ENCODE measurements at regions not wholly inside any gene's neighbourhood (a gene's known extent, or its start where the extent isn't known, plus 50 kb on each side); places are given as distances from the start of the nearest gene placed in this dataset.
"Not testable (repeated sequence)": the region's sequence is repeated elsewhere in the genome, so short reads cannot be mapped to it uniquely, and the experiment has no call there.

DNA sequence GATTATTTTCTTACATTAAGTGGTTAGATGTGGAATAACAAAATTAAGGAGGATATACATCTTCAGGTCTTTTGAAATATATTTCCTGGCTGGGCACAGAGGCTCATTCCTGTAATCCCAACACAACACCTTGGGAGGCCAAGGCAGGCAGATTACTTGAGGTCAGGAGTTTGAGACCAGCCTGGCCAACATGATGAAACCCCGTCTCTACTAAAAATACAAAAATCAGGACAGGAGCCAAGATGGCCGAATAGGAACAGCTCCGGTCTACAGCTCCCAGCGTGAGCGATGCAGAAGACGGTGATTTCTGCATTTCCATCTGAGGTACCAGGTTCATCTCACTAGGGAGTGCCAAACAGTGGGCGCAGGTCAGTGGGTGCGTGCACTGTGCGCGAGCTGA lies 95.6 kb upstream of the SPAG17 start:
- WGBS, 2 experiments (ENCODE audit: extremely low coverage in 2 of 2, insufficient read length in 1 of 2): no CpG with 5 or more reads among the region's 10 CpGs
- H2BK20ac ChIP-seq (ENCODE audit: low read depth, low read length); intact Hi-C loops (cut with micrococcal nuclease); H4K20me1 ChIP-seq (ENCODE audit: insufficient read depth, low read length); H3K4ac ChIP-seq (ENCODE audit: low read depth, low read length); H3K23ac ChIP-seq (ENCODE audit: low read depth, low read length); H2BK15ac ChIP-seq (ENCODE audit: low read depth, low read length); H3K9ac ChIP-seq (ENCODE audit: low read depth, low read length); H3K14ac ChIP-seq (replicated peaks; ENCODE audit: low read depth, low read length); DNase-seq; H2AK5ac ChIP-seq (ENCODE audit: low read depth, low read length); BruUV-seq (replicated peaks); H4K91ac ChIP-seq (ENCODE audit: insufficient read depth, low read depth, low read length); H2AFZ ChIP-seq (replicated peaks; ENCODE audit: low read length, poor library complexity); H3K4me1 ChIP-seq (ENCODE audit: control insufficient read depth, insufficient read depth, low read length); H3K79me1 ChIP-seq (ENCODE audit: low read depth in 1 of 2, low read length in 2 of 2); H3K18ac ChIP-seq (ENCODE audit: low read depth, low read length); H2BK5ac ChIP-seq (ENCODE audit: low read depth, low read length, poor library complexity, severe bottlenecking); H4K8ac ChIP-seq (ENCODE audit: low read depth in 2 of 2, low read length in 2 of 2); in situ Hi-C loops (cut with MboI; ENCODE audit: low sequenced_read_pairs); H3K4me3 ChIP-seq (ENCODE audit: insufficient read depth, low read depth, low read length); H3K56ac ChIP-seq (ENCODE audit: extremely low read depth, insufficient read depth, low read length); H3K9me3 ChIP-seq (ENCODE audit: control insufficient read depth, insufficient read depth, low read length); ATAC-seq (ENCODE audit: low read depth); H3K9me1 ChIP-seq (ENCODE audit: insufficient read depth, low read length); POLR2A ChIA-PET (ENCODE audit: unreplicated experiment); H3K4me2 ChIP-seq (ENCODE audit: low read depth, low read length); CTCF ChIA-PET; H2BK120ac ChIP-seq (ENCODE audit: low read depth, low read length); H3K27ac ChIP-seq (ENCODE audit: insufficient read depth, low read length); H2AK9ac ChIP-seq (replicated peaks; ENCODE audit: low read depth, low read length, poor library complexity); H4K5ac ChIP-seq (ENCODE audit: low read depth, low read length); H3K36me3 ChIP-seq (ENCODE audit: control insufficient read depth, insufficient read depth, low read length); dilution Hi-C loops (cut with HindIII; ENCODE audit: low sequenced_read_pairs, unreplicated experiment); H3K27me3 ChIP-seq (ENCODE audit: control insufficient read depth, insufficient read depth, low read length): not testable (repeated sequence)
